COLO668 (cell line): ENCODE measurements at regions not wholly inside any gene's neighbourhood (a gene's known extent, or its start where the extent isn't known, plus 50 kb on each side); places are given as distances from the start of the nearest gene placed in this dataset.
"Not testable (repeated sequence)": the region's sequence is repeated elsewhere in the genome, so short reads cannot be mapped to it uniquely, and the experiment has no call there.

Experiments
- DNase-seq: peaks from one replicate; lab custom pipeline; 2025; ENCODE audit not compliant: unreplicated experiment; lab: John Stamatoyannopoulos, UW

DNA sequence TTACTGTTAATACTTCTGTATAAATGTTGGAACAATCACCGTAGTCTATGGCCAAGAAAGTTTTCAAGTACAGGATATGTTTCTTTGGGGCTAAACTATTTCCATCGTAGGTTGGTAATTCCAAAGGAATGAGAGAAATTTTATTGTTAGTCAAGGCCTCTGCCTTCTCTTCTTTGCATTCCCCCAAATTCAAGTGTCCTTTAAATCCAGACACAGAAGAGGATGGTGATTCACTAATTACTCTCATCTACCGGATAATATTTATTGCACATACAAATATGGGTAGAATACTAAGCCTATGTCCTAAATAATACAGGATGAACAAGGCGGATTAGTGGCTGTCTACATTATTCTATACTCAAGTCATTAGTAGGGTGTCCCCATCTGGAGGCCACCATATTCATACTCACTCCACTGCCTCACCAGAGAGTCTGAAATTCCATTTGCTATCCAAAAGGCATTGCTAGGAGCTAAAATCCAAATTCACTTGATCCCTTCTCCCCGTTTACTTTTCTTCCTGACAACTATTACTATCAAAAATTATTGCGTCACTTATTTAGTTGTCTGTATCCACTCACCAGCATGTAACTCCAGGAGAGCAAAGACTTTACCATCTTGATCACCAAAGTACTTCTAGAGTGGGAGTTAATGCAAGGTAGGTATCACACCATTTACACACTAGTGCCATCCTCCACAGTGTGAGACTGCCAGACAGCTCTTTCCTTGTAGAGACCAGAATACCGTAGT is 82.4 kb upstream of the SGCG start:
- DNase-seq = no peak

DNA sequence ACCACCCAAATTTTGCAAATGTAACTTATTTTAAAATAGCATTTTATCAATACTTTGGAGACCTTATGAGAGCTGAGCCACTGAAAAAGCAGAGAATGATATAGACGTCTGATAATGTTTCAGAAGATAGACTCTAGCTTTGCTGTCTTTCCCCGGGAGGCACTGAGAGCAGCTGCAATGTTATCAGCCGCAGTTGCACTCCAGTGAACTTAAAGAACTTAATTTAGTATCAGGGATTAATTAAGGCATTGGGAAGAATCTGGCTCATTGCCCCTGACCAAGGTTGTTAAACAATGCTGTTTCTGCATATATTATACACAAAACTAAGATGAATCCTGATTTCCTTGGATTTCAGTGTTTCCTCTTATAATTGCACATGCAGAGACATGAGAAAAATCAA is 75.7 kb upstream of the SGCG start:
- no peak for DNase-seq

DNA sequence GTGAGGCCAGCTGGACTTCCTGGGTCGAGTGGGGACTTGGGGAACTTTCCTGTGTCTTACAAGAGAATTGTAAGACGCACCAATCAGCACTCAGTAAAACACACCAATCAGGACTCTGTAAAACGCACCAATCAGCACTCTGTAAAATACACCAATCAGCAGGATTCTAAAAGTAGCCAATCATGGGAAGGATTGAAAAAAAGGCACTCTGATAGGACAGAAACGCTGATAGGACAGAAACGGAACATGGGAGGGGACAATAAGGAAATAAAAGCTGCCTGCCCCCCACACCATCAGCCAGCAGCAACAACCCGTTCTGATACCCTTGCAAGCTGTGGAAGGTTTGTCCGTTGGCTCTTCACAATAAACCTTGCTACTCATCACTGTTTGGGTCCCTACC is 73.1 kb upstream of the SGCG start:
- no peak for DNase-seq

DNA sequence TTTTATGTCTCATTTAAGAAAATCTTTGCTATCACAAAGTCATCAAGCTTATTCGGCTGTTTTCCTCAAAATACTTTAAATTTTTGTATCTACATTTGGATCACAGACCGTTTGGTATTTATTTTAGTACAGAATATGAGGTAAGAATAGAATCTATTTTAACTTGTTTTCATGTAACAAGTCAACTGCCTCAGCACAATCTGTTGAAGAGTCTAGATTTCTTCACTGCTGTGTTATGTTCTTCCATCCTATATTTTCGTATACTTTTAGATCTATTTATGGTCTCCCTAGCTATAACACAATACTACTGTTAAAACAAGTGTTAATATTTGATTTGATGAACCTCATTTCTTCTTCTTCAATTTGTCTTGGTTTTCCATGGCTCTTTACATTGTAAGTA is 61.6 kb upstream of the SGCG start:
- DNase-seq = no peak

DNA sequence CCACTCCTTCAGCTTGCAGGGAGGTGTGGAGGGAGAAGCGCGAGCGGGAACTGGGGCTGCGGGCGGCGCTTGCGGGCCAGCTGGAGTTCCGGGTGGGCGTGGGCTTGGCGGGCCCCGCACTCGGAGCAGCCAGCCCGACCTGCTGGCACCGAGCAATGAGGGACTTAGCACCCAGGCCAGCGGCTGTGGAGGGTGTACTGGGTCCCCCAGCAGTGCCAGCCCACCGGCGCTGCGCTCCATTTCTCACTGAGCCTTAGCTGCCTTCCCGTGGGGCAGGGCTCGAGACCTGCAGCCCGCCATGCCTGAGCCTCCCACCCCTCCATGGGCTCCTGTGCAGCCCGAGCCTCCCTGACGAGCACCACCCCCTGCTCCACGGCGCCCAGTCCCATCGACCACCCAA is 53.2 kb upstream of the SGCG start:
- DNase-seq = not testable (repeated sequence)

DNA sequence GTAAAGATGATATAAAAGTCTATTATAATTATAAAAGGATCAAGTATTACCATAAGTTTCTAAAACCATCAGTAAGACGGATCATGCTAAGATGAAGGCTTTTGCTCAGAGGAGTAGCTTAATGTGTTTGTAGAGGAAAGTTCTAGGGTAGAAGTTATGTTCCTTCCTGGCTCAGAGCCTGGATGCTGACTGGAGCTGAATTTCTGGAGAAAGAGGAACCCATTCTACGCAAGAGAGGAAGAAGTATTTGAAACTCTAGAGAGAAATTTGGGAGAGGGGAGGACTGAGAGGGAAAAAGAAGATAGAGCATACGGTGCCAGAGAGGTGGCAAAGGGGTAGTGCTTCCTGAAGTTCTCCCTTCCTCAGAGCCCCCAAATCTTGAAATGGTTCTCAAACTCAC is 51.4 kb upstream of the SGCG start:
- no peak for DNase-seq
